ENCODE measurements at regions not wholly inside any gene's neighbourhood (a gene's known extent, or its start where the extent isn't known, plus 50 kb on each side); places are given as distances from the start of the nearest gene placed in this dataset.

DNA sequence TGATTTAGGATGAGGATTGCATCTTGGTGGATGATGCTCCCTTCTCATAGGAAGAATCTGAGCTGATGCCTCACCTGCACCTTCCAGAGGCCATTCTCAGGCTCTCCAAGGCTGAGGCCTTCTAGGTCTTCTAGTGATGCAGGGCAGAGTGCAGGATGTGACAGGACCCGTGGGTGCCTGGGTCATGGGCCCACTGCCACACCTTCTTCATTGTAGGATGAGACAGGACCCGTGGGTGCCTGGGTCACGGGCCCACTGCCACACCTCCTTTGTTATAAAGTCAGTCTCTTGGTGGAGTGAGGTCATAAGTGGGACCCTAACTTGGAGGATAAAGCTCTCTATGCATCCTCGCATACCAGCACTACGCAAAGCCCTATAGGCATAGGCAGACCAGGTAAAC, 109.9 kb upstream of the TCERG1L start:
- H2BK12ac ChIP-seq (ENCODE audit: insufficient read length, low read depth, low read length): no peak overlapping the region
- H3T11ph ChIP-seq (ENCODE audit: low read length): no peak overlapping the region
- Mint-ChIP-seq H3K27ac (no peak overlapping the region), H3K27me3 (ENCODE audit: low read depth) (peaks cover 5% of the 10 kb centered on the region), H3K36me3 (ENCODE audit: insufficient read depth in 1 of 3, low read depth in 3 of 3) (no peaks in the 10 kb centered on the region; a peak in 1 of 7 replicates), H3K4me3 (no peak overlapping the region), H3K4me1 (peaks cover 0 to 3% of the 10 kb centered on the region in 2 experiments; a peak in 2 of 4 replicates), H3K9me3 (no peaks in the 10 kb centered on the region)
- H3K9me3 ChIP-seq (ENCODE audit: control insufficient read depth, low read depth, low read length): no peaks in the 10 kb centered on the region
- H4K91ac ChIP-seq (ENCODE audit: insufficient read length, low read depth, low read length): no peak overlapping the region
- no peak overlapping the region for H3K18ac ChIP-seq (ENCODE audit: insufficient read length, low read depth, low read length)
- H3K79me1 ChIP-seq (ENCODE audit: insufficient read depth, low read depth, low read length, poor library complexity, severe bottlenecking): no peaks in the 10 kb centered on the region
- WGBS (ENCODE audit: extremely low coverage, insufficient read length, low lambda C conversion rate): no CpG with 5 or more reads among the region's 5 CpGs
- no peaks in the 10 kb centered on the region for H4K20me1 ChIP-seq (ENCODE audit: control insufficient read depth, insufficient read depth, insufficient read length)
- no peak overlapping the region for H2AK5ac ChIP-seq (ENCODE audit: insufficient read length, low read length)
- H4K8ac ChIP-seq (replicated peaks; ENCODE audit: insufficient read length, low read depth, low read length): no peak overlapping the region
- H3K27ac ChIP-seq (ENCODE audit: insufficient read length, low read depth, low read length): no peak overlapping the region
- H3K23ac ChIP-seq (ENCODE audit: insufficient read length, low read depth, low read length): no peak overlapping the region
- no peak overlapping the region for H2BK120ac ChIP-seq (ENCODE audit: low read depth, low read length, poor library complexity, severe bottlenecking)
- H3K56ac ChIP-seq (ENCODE audit: insufficient read length, low read depth, low read length): no peak overlapping the region
- no peak overlapping the region for H3K14ac ChIP-seq (ENCODE audit: insufficient read depth, low read length)
- H2AFZ ChIP-seq (ENCODE audit: low read length): no peak overlapping the region
- H2BK20ac ChIP-seq (ENCODE audit: low read depth, low read length, poor library complexity, severe bottlenecking): no peak overlapping the region
- no peaks in the 10 kb centered on the region for H3K4me1 ChIP-seq (ENCODE audit: insufficient read depth, low read length)
- H3K4me2 ChIP-seq (ENCODE audit: insufficient read depth, insufficient read length, low read length): no peak overlapping the region
- no peak for DNase-seq
- TF ChIP-seq CTCF (conservative IDR thresholded peaks at IDR 0.05): no peak
- no peak overlapping the region for H2BK5ac ChIP-seq (ENCODE audit: insufficient read length, low read length)
- H3K9ac ChIP-seq (ENCODE audit: extremely low read depth, insufficient read length, low read length): no peak overlapping the region
- H4K5ac ChIP-seq (ENCODE audit: insufficient read length, low read depth, low read length): no peak overlapping the region
- H3K4ac ChIP-seq (ENCODE audit: low read depth, low read length): no peak overlapping the region
- no peaks in the 10 kb centered on the region for H3K23me2 ChIP-seq (ENCODE audit: insufficient read length, low read depth, low read length, poor library complexity, severe bottlenecking)
- no peaks in the 10 kb centered on the region for H3K27me3 ChIP-seq (ENCODE audit: insufficient read depth, low read length)
- no peaks in the 10 kb centered on the region for H3K79me2 ChIP-seq (ENCODE audit: insufficient read depth, low read length)
- H2BK15ac ChIP-seq (ENCODE audit: low read depth, low read length): no peak overlapping the region
